ENCODE measurements at regions not wholly inside any gene's neighbourhood (a gene's known extent, or its start where the extent isn't known, plus 50 kb on each side); places are given as distances from the start of the nearest gene placed in this dataset.
"Not testable (repeated sequence)": the region's sequence is repeated elsewhere in the genome, so short reads cannot be mapped to it uniquely, and the experiment has no call there.

GRCh38 chr18:55762424-55762823 lies 174.4 kb upstream of the TCF4 start:
- DNase-seq = no peak

GRCh38 chr18:55753643-55754263 lies 165.8 kb upstream of the TCF4 start:
- no peak for DNase-seq

GRCh38 chr18:55751476-55751875 lies 163.5 kb upstream of the TCF4 start:
- DNase-seq = no peak

- no peak for DNase-seq
Measured at GRCh38 chr18:55748227-55748738, 160.3 kb upstream of the TCF4 start.

GRCh38 chr18:55744206-55744605 lies 156.2 kb upstream of the TCF4 start:
- no peak for DNase-seq

- no peak for DNase-seq
Measured at GRCh38 chr18:55743736-55744135, 155.7 kb upstream of the TCF4 start.

GRCh38 chr18:55743133-55743532 lies 155.1 kb upstream of the TCF4 start:
- DNase-seq = no peak

GRCh38 chr18:55739488-55739887 lies 151.5 kb upstream of the TCF4 start:
- DNase-seq = no peak

- no peak for DNase-seq
Measured at GRCh38 chr18:55738483-55739114, 150.6 kb upstream of the TCF4 start.

- DNase-seq = no peak
Measured at GRCh38 chr18:55737781-55738468, 149.9 kb upstream of the TCF4 start.

- DNase-seq = no peak
Measured at GRCh38 chr18:55737266-55737665, 149.3 kb upstream of the TCF4 start.

- DNase-seq = no peak
Measured at GRCh38 chr18:55735969-55736368, 148.0 kb upstream of the TCF4 start.

GRCh38 chr18:55735199-55735855 lies 147.3 kb upstream of the TCF4 start:
- DNase-seq = no peak

- no peak for DNase-seq
Measured at GRCh38 chr18:55732227-55733106, 144.5 kb upstream of the TCF4 start.

- no peak for DNase-seq
Measured at GRCh38 chr18:55731594-55732042, 143.6 kb upstream of the TCF4 start.

GRCh38 chr18:55721006-55721405 lies 133.0 kb upstream of the TCF4 start:
- not testable (repeated sequence) for DNase-seq

GRCh38 chr18:55713707-55714106 lies 125.7 kb upstream of the TCF4 start:
- no peak for DNase-seq

- DNase-seq = no peak
Measured at GRCh38 chr18:55706898-55707297, 118.9 kb upstream of the TCF4 start.

- no peak for DNase-seq
Measured at GRCh38 chr18:55699233-55699765, 111.3 kb upstream of the TCF4 start.

- DNase-seq = no peak
Measured at GRCh38 chr18:55696811-55697210, 108.8 kb upstream of the TCF4 start.

GRCh38 chr18:55695091-55695490 lies 107.1 kb upstream of the TCF4 start:
- no peak for DNase-seq

GRCh38 chr18:55694291-55694690 lies 106.3 kb upstream of the TCF4 start:
- no peak for DNase-seq
